SK-N-MC (cell line): ENCODE measurements at regions not wholly inside any gene's neighbourhood (a gene's known extent, or its start where the extent isn't known, plus 50 kb on each side); places are given as distances from the start of the nearest gene placed in this dataset.

Source experiments
- EZH2 ChIP-seq: fragments of 200-600 bp; sonication (generic); IDR thresholded peaks from one replicate; pipeline ENCODE4 v1.6.1; 2017; ENCODE audit warnings: antibody characterized with exemption
- FOXP2 ChIP-seq: optimal IDR thresholded peaks from 2 replicates; pipeline ENCODE3; 2011; ENCODE audit warnings: mild to moderate bottlenecking, moderate library complexity; ENCODE audit not compliant: insufficient read depth; ENCODE audit errors: extremely low read length, control extremely low read depth
- POLR2AphosphoS5 ChIP-seq: IDR thresholded peaks from 2 replicates; pipeline ENCODE4 v1.6.1; 2012; ENCODE audit warnings: mild to moderate bottlenecking, low read depth, low read length, borderline replicate concordance

GRCh38 chr3:162385387-162385786 is 888.8 kb downstream of the OTOL1 start:
- no peak for TF ChIP-seq EZH2
- TF ChIP-seq POLR2AphosphoS5, result no peak
- TF ChIP-seq FOXP2, result no peak
